Left ventricle myocardium superior (tissue), 1 donor: ENCODE measurements at regions not wholly inside any gene's neighbourhood (a gene's known extent, or its start where the extent isn't known, plus 50 kb on each side); places are given as distances from the start of the nearest gene placed in this dataset.
A peak's percentile ranks its signal among the peaks of the same experiment; 100 is the strongest.

Experiments used
- ATAC-seq: fragments of 200-7000 bp; cut with Tn5 transposase; one replicate; pipeline ENCODE4 v1.9.1; 2020; ENCODE audit warnings: mild to moderate bottlenecking, moderate library complexity
- DNase-seq: peaks from one replicate; pipeline ENCODE4 v3.0.0-alpha.2; 2020
- intact Hi-C: fragments of 100-400 bp; cut with micrococcal nuclease; formaldehyde crosslinking; loops from one replicate; pipeline ENCODE4 v1.11.0; 2022
- donor health status: DM: no; HTN: yes; CAD: no; lungs with severe emphysema.

- intact Hi-C loops, result no loop called here
- ATAC-seq (no peak), DNase-seq (no peak)
Measured at GRCh38 chr1:239930686-239931262, 160.9 kb upstream of the FMN2 start.

GRCh38 chr1:239931341-239931740, 160.3 kb upstream of the FMN2 start:
- DNase-seq, result no peak
- ATAC-seq, result no peak
- intact Hi-C loops, result no loop called here

GRCh38 chr1:239939602-239940001, 152.1 kb upstream of the FMN2 start:
- no peak for DNase-seq
- intact Hi-C loops, result no loop called here
- ATAC-seq, result no peak

- ATAC-seq, result no peak
- no peak for DNase-seq
- intact Hi-C loops, result no loop called here
Measured at GRCh38 chr1:239943761-239944160, 147.9 kb upstream of the FMN2 start.

GRCh38 chr1:239944666-239945065, 147.0 kb upstream of the FMN2 start:
- intact Hi-C loops, result no loop called here
- DNase-seq (no peak), ATAC-seq (no peak)

- intact Hi-C loops, result no loop called here
- no peak for ATAC-seq
- no peak for DNase-seq
Measured at GRCh38 chr1:239947801-239948200, 143.9 kb upstream of the FMN2 start.

GRCh38 chr1:239951511-239952140, 140.1 kb upstream of the FMN2 start:
- intact Hi-C loops, result no loop called here
- ATAC-seq (peak; percentile 42), DNase-seq (no peak)

GRCh38 chr1:239952348-239953308, 139.1 kb upstream of the FMN2 start:
- intact Hi-C loops, result no loop called here
- DNase-seq, result no peak
- no peak for ATAC-seq

- ATAC-seq (no peak), DNase-seq (no peak)
- intact Hi-C loops, result no loop called here
Measured at GRCh38 chr1:239954836-239955235, 136.8 kb upstream of the FMN2 start.

GRCh38 chr1:239955431-239955830, 136.3 kb upstream of the FMN2 start:
- DNase-seq (no peak), ATAC-seq (no peak)
- intact Hi-C loops, result no loop called here

GRCh38 chr1:239956263-239956662, 135.4 kb upstream of the FMN2 start:
- ATAC-seq (no peak), DNase-seq (no peak)
- intact Hi-C loops, result no loop called here

- intact Hi-C loops, result no loop called here
- DNase-seq (no peak), ATAC-seq (no peak)
Measured at GRCh38 chr1:239958063-239958462, 133.6 kb upstream of the FMN2 start.

- intact Hi-C loops, result no loop called here
- no peak for DNase-seq
- no peak for ATAC-seq
Measured at GRCh38 chr1:239960366-239960765, 131.3 kb upstream of the FMN2 start.

GRCh38 chr1:239963856-239964255, 127.8 kb upstream of the FMN2 start:
- ATAC-seq (no peak), DNase-seq (no peak)
- intact Hi-C loops, result no loop called here

GRCh38 chr1:239976130-239976968, 115.3 kb upstream of the FMN2 start:
- DNase-seq (peak; percentile 37), ATAC-seq (no peak)
- intact Hi-C loops, result no loop called here

GRCh38 chr1:239977416-239977815, 114.3 kb upstream of the FMN2 start:
- intact Hi-C loops, result no loop called here
- DNase-seq (no peak), ATAC-seq (no peak)

- no peak for DNase-seq
- no peak for ATAC-seq
- intact Hi-C loops, result no loop called here
Measured at GRCh38 chr1:239979456-239979855, 112.2 kb upstream of the FMN2 start.

GRCh38 chr1:239982762-239983161, 108.9 kb upstream of the FMN2 start:
- intact Hi-C loops, result no loop called here
- no peak for DNase-seq
- ATAC-seq, result no peak

- intact Hi-C loops, result no loop called here
- no peak for ATAC-seq
- no peak for DNase-seq
Measured at GRCh38 chr1:239985044-239985443, 106.6 kb upstream of the FMN2 start.
